Esophagus squamous epithelium (tissue), 5 donors: ENCODE measurements at regions not wholly inside any gene's neighbourhood (a gene's known extent, or its start where the extent isn't known, plus 50 kb on each side); places are given as distances from the start of the nearest gene placed in this dataset.

ENCODE experiments used
- DNase-seq: peaks from one replicate; lab custom pipeline; 2025; lab: John Stamatoyannopoulos, UW
- H3K27ac ChIP-seq, 4 donors: fragments of 200-600 bp; sonication (generic); one replicate each; pipeline ENCODE4 v1.5.1; 2016 to 2019; ENCODE audit warnings: mild to moderate bottlenecking in 1 of 4
- H3K27me3 ChIP-seq, 4 donors: fragments of 200-600 bp; sonication (generic); 1 replicate in 3 of 4; 2 replicates in 1 of 4; pipeline versions ENCODE4 v1.5.1 to v1.6.0; 2017 to 2021; ENCODE audit warnings: antibody characterized with exemption in 1 of 4
- H3K36me3 ChIP-seq, 3 donors: fragments of 200-600 bp; sonication (generic); one replicate each; pipeline ENCODE4 v1.5.1; 2016 to 2019
- H3K4me1 ChIP-seq, 3 donors: fragments of 200-600 bp; sonication (generic); one replicate each; pipeline ENCODE4 v1.5.1; 2017 to 2019
- H3K4me3 ChIP-seq, 4 donors: fragments of 200-600 bp; sonication (generic); 1 replicate in 3 of 4; 2 replicates in 1 of 4; pipeline ENCODE4 v1.5.1; 2016 to 2019; ENCODE audit warnings: mild to moderate bottlenecking in 2 of 4, moderate library complexity in 1 of 4
- H3K9me3 ChIP-seq, 3 donors: fragments of 200-600 bp; sonication (generic); one replicate each; pipeline ENCODE4 v1.5.1; 2016 to 2019
- CTCF ChIP-seq, 6 experiments: fragments of 450-650 bp in 4 of 6; fragments of 200-600 bp in 2 of 6; sonication (generic) in 2 of 6; IDR thresholded peaks; one replicate each; pipeline ENCODE4 v1.5.1; 2016 to 2019; ENCODE audit warnings: antibody characterized with exemption in 6 of 6, mild to moderate bottlenecking in 4 of 6, moderate library complexity in 4 of 6
- POLR2A ChIP-seq, 4 donors: fragments of 450-650 bp; IDR thresholded peaks; one replicate each; pipeline ENCODE4 v1.6.1; 2017; ENCODE audit warnings: antibody characterized with exemption in 4 of 4, mild to moderate bottlenecking in 4 of 4, moderate library complexity in 3 of 4
- WGBS, 2 donors: methylation state at CpG; one replicate each; pipeline ENCODE4 v1.1.5; 2018; 5-methylcytosine and 5-hydroxymethylcytosine counted together
- intact Hi-C: fragments of 100-400 bp; cut with DNase I; formaldehyde crosslinking; loops from one replicate; pipeline ENCODE4 v1.15.0; 2022
- small RNA-seq, 4 donors: library from RNA; depleted of rRNA; stranded (forward); fragments of <200 nt; gene quantifications; one replicate each; pipeline ENCODE3, GENCODE V24; 2016
- donor health status: DM: yes; HTN: yes; CAD: no.

- Histone ChIP-seq H3K9me3 (peaks cover 0 to 7% (median 5%) of the 10 kb centered on the region in 3 donors), H3K27ac (no peak overlapping the region), H3K4me3 (no peak overlapping the region), H3K4me1 (peaks cover 0 to 30% (median 14%) of the 10 kb centered on the region in 3 donors), H3K36me3 (no peaks in the 10 kb centered on the region), H3K27me3 (no peaks in the 10 kb centered on the region)
- no peak for DNase-seq
- intact Hi-C loops = no loop called here
- whole genome bisulfite sequencing, 2 donors = 39 to 47% methylated on average over 4 of the region's 4 CpGs
- TF ChIP-seq CTCF (IDR thresholded peaks at IDR 0.05) = no peak
- no peak for TF ChIP-seq POLR2A (IDR thresholded peaks at IDR 0.05)
These were observed 54.6 kb upstream of the IPO9 start for GRCh38 chr1:201774224-201774982.

GRCh38 chr1:201774983-201775344 is 54.0 kb upstream of the IPO9 start:
- intact Hi-C loops = no loop called here
- TF ChIP-seq CTCF (IDR thresholded peaks at IDR 0.05) = no peak
- no peak for TF ChIP-seq POLR2A (IDR thresholded peaks at IDR 0.05)
- H3K36me3 ChIP-seq = no peaks in the 10 kb centered on the region
- peaks cover 0 to 7% (median 5%) of the 10 kb centered on the region in 3 donors for H3K9me3 ChIP-seq
- no peak overlapping the region for H3K27ac ChIP-seq
- 80 to 92% methylated on average over 1 of the region's 1 CpG for WGBS, 2 donors
- H3K4me3 ChIP-seq = no peak overlapping the region
- H3K27me3 ChIP-seq = no peaks in the 10 kb centered on the region
- DNase-seq = no peak
- H3K4me1 ChIP-seq = peaks cover 0 to 31% (median 15%) of the 10 kb centered on the region in 3 donors

- no peak for TF ChIP-seq CTCF (IDR thresholded peaks at IDR 0.05)
- no peak for TF ChIP-seq POLR2A (IDR thresholded peaks at IDR 0.05)
- DNase-seq = no peak
- H3K4me1 ChIP-seq = peaks cover 0 to 31% (median 11%) of the 10 kb centered on the region in 3 donors
- WGBS, 2 donors = 92 to 96% methylated on average over 3 of the region's 3 CpGs
- intact Hi-C loops = no loop called here
- H3K36me3 ChIP-seq = peaks cover 0 to 1% (median 0%) of the 10 kb centered on the region in 3 donors
- H3K9me3 ChIP-seq = peaks cover 0 to 7% (median 5%) of the 10 kb centered on the region in 3 donors
- H3K27ac ChIP-seq = no peak overlapping the region
- H3K27me3 ChIP-seq = no peaks in the 10 kb centered on the region
- H3K4me3 ChIP-seq = no peak overlapping the region
These were observed 53.6 kb upstream of the IPO9 start for GRCh38 chr1:201775380-201775779.

GRCh38 chr1:201778279-201779065 is 50.5 kb upstream of the IPO9 start:
- H3K4me3 ChIP-seq = no peak overlapping the region
- TF ChIP-seq POLR2A (IDR thresholded peaks at IDR 0.05) (no peak), CTCF (IDR thresholded peaks at IDR 0.05) (no peak)
- WGBS, 2 donors = 52 to 66% methylated on average over 5 of the region's 5 CpGs
- peak overlapping the region in 3 of 4 donors; percentile 24 to 42 (median 24) for H3K27ac ChIP-seq
- DNase-seq = no peak
- peaks cover 0 to 32% (median 20%) of the 10 kb centered on the region in 3 donors for H3K36me3 ChIP-seq
- no peaks in the 10 kb centered on the region for H3K27me3 ChIP-seq
- no peaks in the 10 kb centered on the region for H3K9me3 ChIP-seq
- H3K4me1 ChIP-seq = peaks cover 0 to 47% (median 25%) of the 10 kb centered on the region in 3 donors
- intact Hi-C loops = no loop called here

Small RNAs in the stretch of these regions (small RNA-seq; reads per million reads assigned to genes)
- 0 to 0.15 (median 0) reads per million in 4 donors for gene MIR5191
- gene RNU6-501P = 0 reads per million in 4 donors
